ENCODE measurements at regions not wholly inside any gene's neighbourhood (a gene's known extent, or its start where the extent isn't known, plus 50 kb on each side); places are given as distances from the start of the nearest gene placed in this dataset.

DNA sequence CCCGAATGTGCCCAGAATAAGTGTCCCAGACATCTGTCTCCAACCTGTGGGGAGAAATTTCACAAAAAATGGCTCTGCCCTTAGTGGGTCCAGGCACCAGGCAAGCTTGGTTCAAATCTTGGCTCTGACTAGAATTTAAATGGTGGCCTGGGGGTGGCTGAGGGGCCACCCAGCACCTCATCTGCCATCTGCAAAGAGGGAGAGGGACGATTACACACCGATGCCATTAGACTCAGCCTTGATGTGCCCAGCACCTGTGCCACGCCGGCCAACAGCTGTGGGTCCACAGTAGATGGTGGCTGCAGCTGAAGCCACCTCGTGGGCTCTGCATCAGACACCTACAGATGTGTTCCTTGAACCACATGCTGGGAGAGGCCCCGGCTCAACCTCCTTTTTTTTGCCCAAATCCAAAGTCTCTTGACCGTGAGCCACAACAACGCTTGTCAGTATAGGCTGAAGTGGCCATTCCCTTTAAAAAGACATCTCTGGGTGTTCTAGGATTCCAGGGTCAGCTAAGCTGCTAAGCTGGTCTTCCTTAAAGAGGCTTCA, 222.0 kb upstream of the RAB6C start:
- no peak for DNase-seq (ENCODE audit: low spot score)

DNA sequence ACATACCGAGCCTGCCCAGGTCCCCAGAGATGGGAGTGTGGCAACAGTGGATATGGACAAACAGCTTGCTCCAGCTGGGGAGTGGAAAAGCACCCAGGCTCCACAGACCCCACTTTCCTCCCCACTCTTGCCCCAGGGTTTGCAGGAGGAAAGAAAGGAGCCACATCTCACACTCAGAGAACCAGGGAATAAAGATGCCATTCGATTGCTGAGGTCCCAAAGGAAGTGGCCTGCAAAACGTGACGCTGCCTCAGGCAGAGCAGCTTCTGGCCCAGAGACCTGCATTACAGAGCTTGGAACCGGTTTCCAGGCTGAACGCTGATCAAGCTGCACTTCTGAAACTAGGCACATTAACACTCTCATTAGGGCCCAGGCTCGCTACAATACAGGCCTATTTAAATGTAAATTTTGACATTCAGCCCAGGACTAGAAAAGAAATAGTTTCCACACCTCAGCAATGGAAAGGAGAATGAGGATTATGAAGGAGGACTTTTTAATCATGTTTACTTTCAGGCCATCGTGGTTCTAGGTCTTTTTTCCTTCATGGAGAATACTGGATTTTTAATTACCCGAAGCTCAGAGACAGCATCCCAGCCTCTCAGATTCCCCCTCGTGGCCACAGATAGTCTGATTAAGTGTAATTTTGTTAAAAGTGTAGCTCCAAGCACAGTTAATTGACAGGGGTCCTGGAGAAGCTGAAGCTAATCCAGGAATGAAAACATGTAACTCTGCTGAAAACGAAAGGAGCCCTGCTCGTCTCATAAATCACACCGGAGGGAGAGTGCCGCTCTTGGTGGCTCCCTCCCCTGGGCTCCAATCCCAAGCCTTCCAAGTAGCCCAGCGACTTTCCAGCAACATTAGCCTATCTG, 221.3 kb upstream of the RAB6C start:
- no peak for DNase-seq (ENCODE audit: low spot score)

GRCh38 chr2:129758784-129759471, 220.5 kb upstream of the RAB6C start:
- no peak for DNase-seq (ENCODE audit: low spot score)

DNA sequence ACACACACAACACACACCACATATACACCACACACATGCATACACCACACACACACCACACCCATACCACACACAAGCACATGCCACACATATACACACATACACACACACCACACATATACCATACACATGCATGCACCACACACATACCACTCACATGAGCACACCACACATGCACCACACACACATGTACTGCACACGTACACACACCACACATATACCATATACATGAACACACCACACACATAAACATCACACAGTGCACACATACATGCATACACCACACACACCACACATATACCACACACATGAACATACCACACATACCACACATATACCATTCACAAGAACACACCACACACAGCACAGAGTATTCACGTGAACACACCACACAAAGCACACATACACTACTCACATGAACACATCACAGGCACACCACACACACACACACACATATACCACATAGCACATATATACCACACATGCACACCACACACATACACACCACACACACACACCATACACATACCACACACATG, 219.9 kb upstream of the RAB6C start:
- DNase-seq (ENCODE audit: low spot score): no peak

GRCh38 chr2:129760669-129761068, 218.8 kb upstream of the RAB6C start:
- no peak for DNase-seq (ENCODE audit: low spot score)

GRCh38 chr2:129761569-129762021, 217.9 kb upstream of the RAB6C start:
- DNase-seq (ENCODE audit: low spot score): no peak

GRCh38 chr2:129762386-129763189, 216.9 kb upstream of the RAB6C start:
- DNase-seq (ENCODE audit: low spot score): no peak

DNA sequence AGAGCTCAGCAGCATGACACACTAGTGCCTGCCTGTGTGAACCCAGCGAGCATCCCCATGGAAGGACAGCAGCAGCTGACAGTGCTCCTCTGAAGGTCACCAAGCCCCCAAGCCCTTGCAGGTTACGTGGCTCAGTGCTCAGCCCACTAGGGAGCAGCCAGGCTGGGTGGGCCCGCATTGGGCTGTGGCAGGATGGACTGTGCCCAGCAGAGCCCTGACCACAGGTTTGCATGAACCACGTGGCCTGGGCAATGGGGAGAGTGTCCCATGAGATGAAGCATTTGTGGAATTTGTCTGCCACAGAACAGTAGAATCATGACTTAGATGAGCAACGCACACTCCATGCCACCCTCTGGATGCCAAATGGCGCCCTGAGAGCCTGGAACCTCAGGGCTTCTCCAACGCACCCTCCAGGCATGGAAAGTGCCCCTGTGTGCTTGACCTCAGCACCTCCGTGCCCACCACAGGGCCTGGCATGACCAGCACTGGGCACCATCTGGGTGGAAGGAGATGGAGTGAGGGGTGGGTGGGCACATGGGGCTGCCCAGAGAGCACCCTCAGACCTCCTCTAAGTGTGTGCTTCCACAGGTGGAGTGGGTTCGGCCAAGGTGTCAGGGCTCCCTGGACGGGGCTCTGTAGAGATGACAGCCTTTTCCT, 216.1 kb upstream of the RAB6C start:
- no peak for DNase-seq (ENCODE audit: low spot score)

DNA sequence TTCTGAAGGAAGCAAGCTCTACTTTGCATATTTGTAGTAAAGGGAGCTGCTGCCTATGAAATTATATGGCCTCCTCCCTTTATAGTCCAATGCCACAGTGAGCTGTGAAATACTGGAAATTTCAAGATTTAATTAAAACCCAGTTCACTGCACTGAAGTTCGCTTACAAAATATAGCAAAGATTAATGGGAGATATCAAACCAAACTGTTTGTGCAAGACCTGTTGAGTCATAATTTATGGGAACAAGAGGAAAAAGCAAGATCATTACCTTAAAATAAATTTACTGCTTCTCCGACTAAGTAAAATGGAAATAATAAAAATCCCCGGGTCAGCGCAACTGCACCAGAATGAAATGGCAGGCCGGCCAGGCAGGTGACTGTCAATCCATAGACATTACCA, 215.5 kb upstream of the RAB6C start:
- DNase-seq (ENCODE audit: low spot score): no peak

GRCh38 chr2:129764376-129765325, 214.8 kb upstream of the RAB6C start:
- DNase-seq (ENCODE audit: low spot score): no peak

DNA sequence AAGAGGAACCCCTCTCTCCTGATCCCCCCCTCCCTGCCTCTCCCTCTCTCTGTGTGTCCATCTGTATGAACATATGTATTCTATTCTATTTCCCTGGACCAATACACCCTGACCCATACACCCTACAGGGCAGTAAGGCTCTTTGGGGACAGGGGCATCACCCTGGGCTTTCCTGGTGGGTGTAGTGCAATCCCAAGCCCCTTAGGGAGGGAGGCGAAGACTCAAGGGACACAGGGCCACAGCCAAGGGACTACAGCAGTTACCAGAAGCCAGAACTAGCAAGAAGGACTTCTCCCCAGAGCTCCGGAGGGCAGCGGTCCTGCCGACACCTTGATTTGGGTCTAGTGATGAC, 214.2 kb upstream of the RAB6C start:
- no peak for DNase-seq (ENCODE audit: low spot score)

- no peak for DNase-seq (ENCODE audit: low spot score)
Measured at GRCh38 chr2:129765678-129766351, 213.7 kb upstream of the RAB6C start.

- DNase-seq (ENCODE audit: low spot score): no peak
Measured at GRCh38 chr2:129766374-129766993, 213.0 kb upstream of the RAB6C start.

DNA sequence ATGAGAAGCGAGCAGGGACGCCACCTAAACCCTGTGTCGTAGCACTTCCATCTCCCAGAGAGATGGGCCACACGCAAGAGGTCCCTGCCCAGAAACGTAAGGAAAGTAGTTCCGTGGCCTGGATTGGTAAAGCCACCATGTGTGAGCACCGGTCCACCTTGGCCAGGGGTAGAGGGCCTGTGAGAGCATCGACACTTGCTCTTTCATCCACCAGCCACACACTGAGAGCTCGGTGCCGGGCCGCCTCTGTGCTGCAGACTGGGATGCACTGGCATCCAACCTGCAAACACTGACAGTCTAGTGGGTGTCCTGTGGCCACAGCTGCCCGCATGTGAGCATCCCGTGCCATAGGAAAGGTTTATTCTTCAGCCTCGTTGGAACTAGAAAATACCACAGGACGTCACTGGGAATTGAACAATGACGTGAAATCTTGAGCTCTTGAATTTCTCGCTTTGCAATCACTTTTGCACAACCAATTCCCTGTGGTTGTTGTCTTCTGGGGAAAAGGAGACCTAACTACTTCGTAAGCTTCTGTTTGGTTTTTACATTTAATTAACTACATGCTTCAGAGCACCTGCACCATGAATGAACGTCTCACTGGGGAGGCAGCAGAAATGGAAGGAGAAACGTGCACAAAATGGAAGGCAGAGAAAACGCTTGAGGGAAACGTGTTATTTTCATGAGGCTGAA, 212.0 kb upstream of the RAB6C start:
- no peak for DNase-seq (ENCODE audit: low spot score)

- no peak for DNase-seq (ENCODE audit: low spot score)
Measured at GRCh38 chr2:129768036-129768386, 211.5 kb upstream of the RAB6C start.

GRCh38 chr2:129768485-129769184, 210.8 kb upstream of the RAB6C start:
- DNase-seq (ENCODE audit: low spot score): no peak

GRCh38 chr2:129769185-129769991, 210.1 kb upstream of the RAB6C start:
- DNase-seq (ENCODE audit: low spot score): no peak
